ENCODE measurements at regions not wholly inside any gene's neighbourhood (a gene's known extent, or its start where the extent isn't known, plus 50 kb on each side); places are given as distances from the start of the nearest gene placed in this dataset.
A peak's percentile ranks its signal among the peaks of the same experiment; 100 is the strongest.

GRCh38 chr4:80137631-80138030, 59.7 kb upstream of the PRDM8 start:
- no peaks in the 10 kb centered on the region for H3K36me3 ChIP-seq (ENCODE audit: control insufficient read depth in 2 of 2, insufficient read depth in 1 of 2, low read length in 2 of 2)
- ChIA-PET CTCF (no interaction called here), POLR2A (no interaction called here)
- no peak for TF ChIP-seq ZNF202 (tag by site-specific recombination; IDR thresholded peaks at IDR 0.05; ENCODE audit: borderline replicate concordance)
- no peak for TF ChIP-seq ZNF184 (tag by site-specific recombination; IDR thresholded peaks at IDR 0.05)
- no peak for TF ChIP-seq PRDM1 (tag by site-specific recombination; IDR thresholded peaks at IDR 0.05)
- no peak for TF ChIP-seq ZNF624 (tag by site-specific recombination; IDR thresholded peaks at IDR 0.05)
- no peak for TF ChIP-seq ZNF571 (tag by site-specific recombination; IDR thresholded peaks at IDR 0.05)
- TF ChIP-seq ZBTB1 (tag by site-specific recombination; IDR thresholded peaks at IDR 0.05) = no peak
- no peak overlapping the region for H3K27ac ChIP-seq (ENCODE audit: extremely low read depth, low read depth, low read length)
- no peak overlapping the region for H3K4me3 ChIP-seq (ENCODE audit: low read depth, low read length)
- no peaks in the 10 kb centered on the region for H3K4me1 ChIP-seq (ENCODE audit: control insufficient read depth, insufficient read depth, low read length)
- H3K9me3 ChIP-seq (ENCODE audit: control insufficient read depth, insufficient read depth, low read depth, low read length) = no peaks in the 10 kb centered on the region

- Histone ChIP-seq H3K4me3 (ENCODE audit: low read depth, low read length) (no peak overlapping the region), H3K36me3 (ENCODE audit: control insufficient read depth in 2 of 2, insufficient read depth in 1 of 2, low read length in 2 of 2) (no peaks in the 10 kb centered on the region), H3K27ac (ENCODE audit: extremely low read depth, low read depth, low read length) (no peak overlapping the region), H3K9me3 (ENCODE audit: control insufficient read depth, insufficient read depth, low read depth, low read length) (no peaks in the 10 kb centered on the region), H3K4me1 (ENCODE audit: control insufficient read depth, insufficient read depth, low read length) (no peaks in the 10 kb centered on the region)
- ChIA-PET POLR2A (no interaction called here), CTCF (interaction anchor here (0.6 kb wide), 1 partner anchor 95 kb away, joined by 3 read pairs; no protein-coding TSS in a partner anchor)
- TF ChIP-seq ZNF148 (tag by site-specific recombination; IDR thresholded peaks at IDR 0.05; ENCODE audit: borderline replicate concordance) (no peak), ZBTB21 (tag by site-specific recombination; IDR thresholded peaks at IDR 0.05) (no peak), ZNF621 (tag by site-specific recombination; IDR thresholded peaks at IDR 0.05) (no peak), ZNF184 (tag by site-specific recombination; IDR thresholded peaks at IDR 0.05) (no peak), ZNF211 (tag by site-specific recombination; IDR thresholded peaks at IDR 0.05; ENCODE audit: low read depth) (no peak), ZNF302 (tag by site-specific recombination; IDR thresholded peaks at IDR 0.05; ENCODE audit: low read depth) (no peak), ZNF585B (tag by site-specific recombination; IDR thresholded peaks at IDR 0.05) (no peak), ZNF311 (tag by site-specific recombination; IDR thresholded peaks at IDR 0.05; ENCODE audit: borderline replicate concordance) (no peak), GLI2 (tag by site-specific recombination; IDR thresholded peaks at IDR 0.05; ENCODE audit: borderline replicate concordance, low read depth) (no peak), ZNF747 (tag by site-specific recombination; IDR thresholded peaks at IDR 0.05) (no peak), ZNF138 (tag by site-specific recombination; IDR thresholded peaks at IDR 0.05; ENCODE audit: borderline replicate concordance) (no peak), INSM2 (tag by site-specific recombination; IDR thresholded peaks at IDR 0.05) (no peak), TRIM28 (IDR thresholded peaks at IDR 0.05; ENCODE audit: borderline replicate concordance, low read length) (no peak), REPIN1 (tag by site-specific recombination; IDR thresholded peaks at IDR 0.05; ENCODE audit: low read depth) (no peak)
Measured at GRCh38 chr4:80136270-80136669, 61.0 kb upstream of the PRDM8 start.

- H3K4me3 ChIP-seq (ENCODE audit: low read depth, low read length) = no peak overlapping the region
- POLR2A ChIA-PET = no interaction called here
- no peak overlapping the region for H3K27ac ChIP-seq (ENCODE audit: extremely low read depth, low read depth, low read length)
- TF ChIP-seq SETDB1 (IDR thresholded peaks at IDR 0.05; ENCODE audit: insufficient read length, low read length) (peak; percentile 6), ZNF629 (tag by site-specific recombination; IDR thresholded peaks at IDR 0.05) (no peak)
- no peaks in the 10 kb centered on the region for H3K4me1 ChIP-seq (ENCODE audit: control insufficient read depth, insufficient read depth, low read length)
- CTCF ChIA-PET = no interaction called here
- no peaks in the 10 kb centered on the region for H3K36me3 ChIP-seq (ENCODE audit: control insufficient read depth in 2 of 2, insufficient read depth in 1 of 2, low read length in 2 of 2)
- H3K9me3 ChIP-seq (ENCODE audit: control insufficient read depth, insufficient read depth, low read depth, low read length) = no peaks in the 10 kb centered on the region
Measured at GRCh38 chr4:80135702-80136058, 61.6 kb upstream of the PRDM8 start.

Measured in HEK293 (cell line).